ENCODE measurements at regions not wholly inside any gene's neighbourhood (a gene's known extent, or its start where the extent isn't known, plus 50 kb on each side); places are given as distances from the start of the nearest gene placed in this dataset.

GRCh38 chr15:97592778-97593177 lies 367.7 kb upstream of the ARRDC4 start:
- Histone ChIP-seq H3K4me1 (ENCODE audit: control insufficient read depth, extremely low read depth, insufficient read depth, low read length) (no peaks in the 10 kb centered on the region), H3K9me3 (replicated peaks; ENCODE audit: control insufficient read depth, insufficient read depth, low read length) (no peaks in the 10 kb centered on the region), H3K27me3 (ENCODE audit: control insufficient read depth in 2 of 2, insufficient read depth in 2 of 2, low read length in 2 of 2) (no peaks in the 10 kb centered on the region), H3K27ac (ENCODE audit: insufficient read depth, low read depth, low read length) (no peak overlapping the region), H3K4me3 (replicated peaks in 1 of 3; ENCODE audit: insufficient read depth in 1 of 3, low read depth in 1 of 3, low read length in 3 of 3) (no peak overlapping the region), H2AFZ (ENCODE audit: low read depth, low read length) (no peak overlapping the region), H3K9me1 (replicated peaks; ENCODE audit: control insufficient read depth, extremely low read depth, insufficient read depth, low read length) (no peaks in the 10 kb centered on the region), H4K20me1 (replicated peaks; ENCODE audit: control insufficient read depth, extremely low read depth, insufficient read depth, low read length) (no peaks in the 10 kb centered on the region), H3K4me2 (ENCODE audit: insufficient read depth, low read length) (no peak overlapping the region), H3K9ac (replicated peaks; ENCODE audit: extremely low read depth, insufficient read depth, low read length) (no peak overlapping the region), H3K79me2 (ENCODE audit: control insufficient read depth, insufficient read depth, low read length) (no peaks in the 10 kb centered on the region), H3K36me3 (ENCODE audit: control insufficient read depth in 2 of 2, extremely low read depth in 1 of 2, insufficient read depth in 2 of 2, low read length in 2 of 2) (no peaks in the 10 kb centered on the region)
- no peak for FAIRE-seq
- ChIA-PET POLR2A (no interaction called here), CTCF (no interaction called here)
- dilution Hi-C loops (cut with MboI; ENCODE audit: extremely low pct_ligation_motif_present, low sequenced_read_pairs) = no loop called here
- intact Hi-C loops (cut with micrococcal nuclease) = no loop called here
- TF ChIP-seq EZH2 (IDR thresholded peaks at IDR 0.05; ENCODE audit: borderline replicate concordance, low read depth, low read length, severe bottlenecking) = no peak
- no peak for TF ChIP-seq POLR2A (IDR thresholded peaks at IDR 0.05; ENCODE audit: low read depth, low read length)
- no peak for TF ChIP-seq GATA2 (IDR thresholded peaks at IDR 0.05; ENCODE audit: insufficient read depth, insufficient read length, low read depth, low read length)
- TF ChIP-seq MAX (IDR thresholded peaks at IDR 0.05; ENCODE audit: insufficient read depth, insufficient read length) = no peak
- no peak for TF ChIP-seq CTCF (IDR thresholded peaks at IDR 0.05; ENCODE audit: extremely low read depth in 1 of 2, insufficient read depth in 1 of 2, low read depth in 1 of 2, low read length in 2 of 2)
- no peak for TF ChIP-seq JUN (IDR thresholded peaks at IDR 0.05; ENCODE audit: borderline replicate concordance, insufficient read depth, insufficient read length, low read depth)
- TF ChIP-seq FOS (IDR thresholded peaks at IDR 0.05; ENCODE audit: borderline replicate concordance, insufficient read depth, low read length) = no peak
- no peak for TF ChIP-seq POLR2AphosphoS5 (IDR thresholded peaks at IDR 0.05; ENCODE audit: insufficient read depth, low read depth, low read length)
- TF ChIP-seq MYC (IDR thresholded peaks at IDR 0.05; ENCODE audit: low read depth, low read length) = no peak
- DNase-seq (ENCODE audit: low read depth, low spot score) = no peak
- BruUV-seq (replicated peaks) = no TSS peak

All from endothelial cell of umbilical vein (primary cell).